ENCODE measurements at regions not wholly inside any gene's neighbourhood (a gene's known extent, or its start where the extent isn't known, plus 50 kb on each side); places are given as distances from the start of the nearest gene placed in this dataset.
A peak's percentile ranks its signal among the peaks of the same experiment; 100 is the strongest.
"Not testable (repeated sequence)": the region's sequence is repeated elsewhere in the genome, so short reads cannot be mapped to it uniquely, and the experiment has no call there.

DNA sequence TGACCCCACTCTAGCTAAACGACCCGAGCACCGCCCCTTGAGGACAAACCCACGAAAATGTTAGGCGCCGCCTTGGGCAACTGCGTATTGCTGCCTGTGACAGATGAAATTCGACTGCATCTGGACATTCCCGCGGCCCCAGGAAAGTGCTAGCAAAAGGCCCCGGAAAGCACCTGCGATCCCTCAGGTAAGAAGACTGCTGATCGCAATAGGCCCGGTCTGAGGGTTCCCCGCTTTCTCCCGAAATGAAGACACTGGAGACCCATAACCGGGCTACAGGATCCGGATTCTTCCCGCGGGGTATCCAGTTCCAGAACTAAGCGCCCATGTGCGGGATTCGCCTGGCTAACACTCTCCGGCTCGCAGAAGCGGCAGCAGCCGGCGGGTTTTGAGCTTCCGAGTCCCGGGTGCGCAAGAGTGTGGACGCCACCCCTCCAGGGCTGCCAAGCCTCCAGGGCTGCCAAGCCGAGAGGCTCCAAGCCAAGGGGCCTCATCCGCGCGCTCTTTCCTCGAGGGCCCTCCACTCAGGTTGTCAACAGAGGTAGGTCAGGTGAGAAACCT is 157.9 kb upstream of the NBPF11 start:
- Histone ChIP-seq H3K36me3 (no peaks in the 10 kb centered on the region), H3K27ac (no peak overlapping the region), H3K27me3 (peaks cover 6 to 62% (median 50%) of the 10 kb centered on the region in 3 donors), H3K9me3 (no peaks in the 10 kb centered on the region), H3K4me1 (peaks cover 0 to 10% (median 0%) of the 10 kb centered on the region in 4 donors), H3K4me3 (no peak overlapping the region)
- intact Hi-C loops (cut with DNase I) = no loop called here
- DNase-seq = no peak
- WGBS, 2 donors = 29 to 31% methylated on average over 37 of the region's 37 CpGs
- no peak for TF ChIP-seq POLR2A (IDR thresholded peaks at IDR 0.05)
- TF ChIP-seq EP300 (IDR thresholded peaks at IDR 0.05) = no peak
- TF ChIP-seq, protein P1, sequence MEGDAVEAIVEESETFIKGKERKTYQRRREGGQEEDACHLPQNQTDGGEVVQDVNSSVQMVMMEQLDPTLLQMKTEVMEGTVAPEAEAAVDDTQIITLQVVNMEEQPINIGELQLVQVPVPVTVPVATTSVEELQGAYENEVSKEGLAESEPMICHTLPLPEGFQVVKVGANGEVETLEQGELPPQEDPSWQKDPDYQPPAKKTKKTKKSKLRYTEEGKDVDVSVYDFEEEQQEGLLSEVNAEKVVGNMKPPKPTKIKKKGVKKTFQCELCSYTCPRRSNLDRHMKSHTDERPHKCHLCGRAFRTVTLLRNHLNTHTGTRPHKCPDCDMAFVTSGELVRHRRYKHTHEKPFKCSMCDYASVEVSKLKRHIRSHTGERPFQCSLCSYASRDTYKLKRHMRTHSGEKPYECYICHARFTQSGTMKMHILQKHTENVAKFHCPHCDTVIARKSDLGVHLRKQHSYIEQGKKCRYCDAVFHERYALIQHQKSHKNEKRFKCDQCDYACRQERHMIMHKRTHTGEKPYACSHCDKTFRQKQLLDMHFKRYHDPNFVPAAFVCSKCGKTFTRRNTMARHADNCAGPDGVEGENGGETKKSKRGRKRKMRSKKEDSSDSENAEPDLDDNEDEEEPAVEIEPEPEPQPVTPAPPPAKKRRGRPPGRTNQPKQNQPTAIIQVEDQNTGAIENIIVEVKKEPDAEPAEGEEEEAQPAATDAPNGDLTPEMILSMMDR (IDR thresholded peaks at IDR 0.05) = no peak
- TF ChIP-seq POLR2AphosphoS5 (IDR thresholded peaks at IDR 0.05) = no peak

DNA sequence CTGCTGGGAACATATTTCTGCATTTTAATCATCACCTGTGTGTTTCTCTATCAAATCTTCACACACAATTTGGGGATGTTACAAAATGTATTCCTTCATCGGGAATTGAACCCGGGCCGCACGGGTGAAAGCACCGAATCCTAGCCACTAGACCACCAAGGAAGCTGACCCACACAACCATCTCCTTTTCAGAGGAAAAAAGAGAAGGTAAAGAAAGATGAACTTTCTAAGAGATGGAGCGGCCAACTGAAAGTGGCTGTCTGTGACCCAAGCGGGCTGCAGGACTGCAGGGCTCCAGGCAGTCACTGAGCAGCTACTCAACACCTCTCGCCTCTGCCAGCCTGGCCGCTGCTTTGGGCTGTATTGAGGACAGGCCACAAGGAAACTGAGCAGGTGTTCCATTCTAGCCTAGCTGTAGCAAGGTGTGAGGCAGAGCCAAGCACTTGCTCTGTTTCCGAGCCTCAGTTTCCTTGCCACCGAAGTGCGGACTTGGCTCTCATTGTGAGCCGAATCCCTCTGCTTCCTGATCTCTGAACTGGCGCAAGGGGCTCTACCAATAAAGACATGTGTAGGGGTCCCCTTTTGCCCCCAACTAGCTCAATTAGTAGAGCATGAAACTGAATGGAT is 156.9 kb upstream of the NBPF11 start:
- Histone ChIP-seq H3K27ac (no peak overlapping the region), H3K9me3 (no peaks in the 10 kb centered on the region), H3K27me3 (peaks cover 6 to 62% (median 50%) of the 10 kb centered on the region in 3 donors), H3K4me1 (peaks cover 0 to 10% (median 1%) of the 10 kb centered on the region in 4 donors), H3K36me3 (no peaks in the 10 kb centered on the region), H3K4me3 (no peak overlapping the region)
- intact Hi-C loops (cut with DNase I) = no loop called here
- DNase-seq = no peak
- TF ChIP-seq EP300 (IDR thresholded peaks at IDR 0.05) (no peak), POLR2AphosphoS5 (IDR thresholded peaks at IDR 0.05) (no peak), POLR2A (IDR thresholded peaks at IDR 0.05) (no peak)
- TF ChIP-seq, protein P1 (IDR thresholded peaks at IDR 0.05) = no peak
- WGBS, 2 donors = 62 to 65% methylated on average over 14 of the region's 14 CpGs

DNA sequence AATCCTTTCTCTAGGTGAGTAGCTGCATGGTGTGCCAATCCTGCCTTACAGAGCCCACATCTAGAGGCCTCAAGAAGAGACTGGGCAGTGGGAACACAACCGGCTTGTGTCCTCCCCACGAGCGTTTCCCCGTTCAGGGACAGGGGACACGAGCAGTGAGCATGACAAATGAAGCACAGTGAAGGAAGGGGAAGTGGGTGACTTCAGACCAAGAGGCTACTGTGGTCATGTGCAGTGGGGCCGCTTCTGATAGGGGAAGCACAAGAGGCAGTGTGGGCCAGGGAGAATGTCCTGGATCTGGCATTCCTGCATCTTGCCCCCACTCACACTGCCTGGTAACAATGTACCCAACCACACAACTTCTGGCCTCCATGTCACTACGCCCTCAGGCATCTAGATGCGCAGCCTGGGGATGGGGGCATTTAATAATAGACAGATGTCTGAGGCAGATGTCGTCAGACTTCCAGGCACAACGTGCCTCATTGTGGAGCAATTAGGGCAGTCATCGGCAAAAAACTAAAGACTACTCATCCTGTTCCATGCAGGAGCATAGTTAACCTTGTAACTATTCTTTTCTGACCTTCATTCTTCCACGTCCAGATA is 155.6 kb upstream of the NBPF11 start:
- 76 to 88% methylated on average over 12 of the region's 12 CpGs for WGBS, 2 donors
- H3K4me3 ChIP-seq = no peak overlapping the region
- intact Hi-C loops (cut with DNase I) = no loop called here

DNA sequence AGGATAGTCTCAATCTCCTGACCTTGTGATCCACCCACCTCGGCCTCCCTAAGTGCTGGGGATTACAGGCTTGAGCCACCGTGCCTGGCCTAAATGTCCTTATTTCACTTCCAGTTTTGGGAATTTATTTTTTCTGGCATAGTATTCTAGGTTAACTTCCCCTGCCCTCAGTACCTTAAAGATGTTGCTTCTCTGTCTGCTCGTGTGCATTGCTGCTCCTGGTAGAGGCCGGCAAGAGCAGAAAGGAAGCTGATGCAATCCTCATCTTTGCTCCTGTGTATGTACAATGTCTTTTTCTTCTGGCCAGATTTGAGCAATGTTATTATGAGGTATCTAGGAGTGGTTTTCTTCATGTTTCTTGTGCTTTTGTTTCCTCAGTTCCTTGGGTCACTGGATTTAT is 152.9 kb upstream of the NBPF11 start:
- H3K27ac ChIP-seq; H3K9me3 ChIP-seq; H3K36me3 ChIP-seq; DNase-seq; intact Hi-C loops (cut with DNase I); H3K4me3 ChIP-seq: not testable (repeated sequence)
- Histone ChIP-seq H3K27me3 (peaks cover 0 to 46% (median 38%) of the 10 kb centered on the region in 3 donors), H3K4me1 (peaks cover 0 to 15% (median 8%) of the 10 kb centered on the region in 4 donors)
- 78 to 82% methylated on average over 4 of the region's 4 CpGs for WGBS, 2 donors

More for the DNA sequence above, 155.6 kb upstream of the NBPF11 start:
- H3K4me1 ChIP-seq = peaks cover 0 to 18% (median 8%) of the 10 kb centered on the region in 4 donors
- DNase-seq = no peak
- no peaks in the 10 kb centered on the region for H3K36me3 ChIP-seq
- H3K27ac ChIP-seq = no peak overlapping the region
- no peaks in the 10 kb centered on the region for H3K9me3 ChIP-seq
- H3K27me3 ChIP-seq = peaks cover 6 to 62% (median 50%) of the 10 kb centered on the region in 3 donors
- TF ChIP-seq POLR2AphosphoS5 (IDR thresholded peaks at IDR 0.05) (no peak), POLR2A (IDR thresholded peaks at IDR 0.05) (no peak), EP300 (IDR thresholded peaks at IDR 0.05) (no peak)
- TF ChIP-seq, protein P1 (IDR thresholded peaks at IDR 0.05) = no peak

DNA sequence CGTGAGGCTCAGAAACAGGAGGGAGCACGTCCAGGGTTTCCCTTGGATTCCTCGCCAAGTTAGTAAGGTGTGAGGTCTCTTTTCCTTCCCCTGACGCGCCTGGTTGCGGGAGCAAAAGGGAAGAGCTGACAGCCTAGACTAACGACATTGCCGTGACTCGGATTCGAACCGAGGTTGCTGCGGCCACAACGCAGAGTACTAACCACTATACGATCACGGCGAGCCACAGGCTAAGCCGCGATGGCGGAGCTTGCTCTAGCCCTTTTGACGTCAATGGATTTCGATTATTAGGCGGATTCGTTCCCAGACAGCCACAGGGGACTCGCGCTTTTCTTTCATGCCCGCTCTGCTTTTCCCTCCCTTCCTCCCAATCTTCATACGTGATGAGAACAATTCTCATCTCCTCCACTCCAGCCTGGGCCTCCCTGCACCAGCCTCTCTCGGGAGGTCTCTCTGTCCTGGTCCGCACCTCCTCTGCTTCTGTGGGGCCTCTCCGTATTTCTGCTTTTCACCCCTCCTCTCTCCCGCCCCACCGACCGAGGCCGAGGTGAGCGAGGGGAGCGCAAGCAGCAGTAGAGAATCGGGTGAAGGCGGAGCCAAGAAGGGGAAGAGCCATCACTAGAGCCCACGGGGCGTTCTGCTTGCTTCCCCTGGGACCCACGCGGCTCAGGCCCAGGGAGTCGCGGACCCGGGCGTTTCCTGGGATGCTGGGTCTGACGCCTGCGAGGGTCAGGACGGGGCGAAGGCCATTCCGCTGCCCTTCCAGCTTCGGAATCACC is 150.7 kb upstream of the NBPF11 start:
- Histone ChIP-seq H3K27me3 (peaks cover 0 to 25% (median 18%) of the 10 kb centered on the region in 3 donors), H3K4me3 (peak overlapping the region; percentile 22 to 48 (median 33)), H3K4me1 (peaks cover 0 to 13% (median 8%) of the 10 kb centered on the region in 4 donors), H3K27ac (peak overlapping the region in 3 of 4 donors; percentile 41 to 74 (median 60))
- H3K9me3 ChIP-seq; intact Hi-C loops (cut with DNase I); H3K36me3 ChIP-seq: not testable (repeated sequence)
- DNase-seq = peak; percentile 81
- WGBS, 2 donors = 5 to 8% methylated on average over 17 of the region's 52 CpGs

DNA sequence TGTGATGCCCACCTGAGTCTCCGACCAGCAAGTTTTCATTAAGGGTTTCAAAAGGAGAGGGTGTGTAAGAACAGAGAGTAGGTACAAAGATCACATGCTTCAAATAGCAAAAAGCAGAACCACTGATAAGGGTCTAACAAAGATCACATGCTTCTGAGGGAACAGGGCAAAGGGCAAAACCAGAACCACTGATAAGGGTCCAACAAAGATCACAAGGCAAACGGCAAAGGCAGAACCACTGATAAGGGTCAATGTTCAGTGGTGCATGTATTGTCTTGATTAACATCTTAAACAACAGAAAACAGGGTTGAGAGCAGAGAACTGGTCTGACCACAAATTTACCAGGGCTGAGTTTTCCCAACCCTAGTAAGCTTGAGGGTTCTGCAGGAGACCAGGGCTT is 145.8 kb upstream of the NBPF11 start:
- DNase-seq; H3K4me3 ChIP-seq; H3K36me3 ChIP-seq; H3K9me3 ChIP-seq; H3K27ac ChIP-seq; intact Hi-C loops (cut with DNase I); H3K4me1 ChIP-seq; H3K27me3 ChIP-seq: not testable (repeated sequence)
- WGBS, 2 donors = 28 to 74% methylated on average over 2 of the region's 2 CpGs
